HCT116 (cell line): ENCODE measurements at regions not wholly inside any gene's neighbourhood (a gene's known extent, or its start where the extent isn't known, plus 50 kb on each side); places are given as distances from the start of the nearest gene placed in this dataset.

ENCODE experiments used
- ATAC-seq: fragments of 200-7000 bp; cut with Tn5 transposase; 2 replicates; pipeline ENCODE4 v1.9.1; 2020; ENCODE audit warnings: mild to moderate bottlenecking, moderate library complexity
- BruUV-seq: library from RNA; stranded (reverse); fragments of 400-500 nt; replicated peaks from 2 replicates; lab custom pipeline; 2021; lab: Mats Ljungman, UMichigan
- CTCF ChIA-PET: fragments of 300-600 bp; sonication (Branson Sonifier 250); formaldehyde crosslinking; loops from one replicate; lab custom pipeline; 2021; ENCODE audit warnings: antibody characterized with exemption; lab: Charles Lee
- POLR2A ChIA-PET: fragments of 300-600, 350-600 bp; sonication (Branson Sonifier 250); formaldehyde crosslinking; loops from one replicate; lab custom pipeline; 2021; ENCODE audit warnings: antibody characterized with exemption; lab: Charles Lee
- RAD21 ChIA-PET, 2 experiments: fragments of 300-600 bp; sonication (Branson Sonifier 250); formaldehyde crosslinking; loops; one replicate each; lab custom pipeline; 2023; ENCODE audit warnings: low total read pairs in 2 of 2; ENCODE audit not compliant: uncharacterized antibody in 2 of 2, unreplicated experiment in 2 of 2, low non-redundant PET in 1 of 2; lab: Charles Lee
- DNase-seq: peaks from one replicate; pipeline ENCODE4 v3.0.0-alpha.2; 2010; ENCODE audit warnings: low read depth, low spot score
- H2AFZ ChIP-seq: fragments of 200-600 bp; shearing (Covaris generic), sonication (generic); 2 replicates; pipeline ENCODE4 v1.6.1; 2017; ENCODE audit warnings: low read depth, mixed run types, mixed read lengths, antibody characterized with exemption, low read length; ENCODE audit not compliant: poor library complexity, severe bottlenecking
- H3K27ac ChIP-seq: 2 replicates; pipeline ENCODE4 v1.5.1; 2012; ENCODE audit warnings: low read depth, low read length
- H3K27me3 ChIP-seq: fragments of 200-600 bp; sonication (generic); 2 replicates; pipeline ENCODE4 v1.6.1; 2016; ENCODE audit warnings: mixed run types, low read length, mixed read lengths; ENCODE audit not compliant: insufficient read depth
- H3K36me3 ChIP-seq, 2 experiments: fragments of 200-500 bp in 1 of 2; fragments of 200-600 bp in 1 of 2; sonication (Bioruptor generic) in 1 of 2; sonication (generic) in 1 of 2; 2 replicates each; pipeline versions ENCODE4 v1.5.1 to v1.6.1; 2014 to 2016; ENCODE audit warnings: low read length in 2 of 2, inconsistent platforms in 1 of 2, mixed read lengths in 1 of 2, mixed run types in 1 of 2; ENCODE audit not compliant: insufficient read depth in 2 of 2, control insufficient read depth in 1 of 2
- H3K4me1 ChIP-seq, 2 experiments: fragments of 200-600 bp in 1 of 2; sonication (generic) in 1 of 2; 2 replicates each; pipeline versions ENCODE4 v1.5.1 to v1.6.1; 2012 to 2017; ENCODE audit warnings: low read length in 2 of 2, inconsistent platforms in 1 of 2, mild to moderate bottlenecking in 1 of 2, mixed read lengths in 1 of 2, mixed run types in 1 of 2, moderate library complexity in 1 of 2; ENCODE audit not compliant: insufficient read depth in 2 of 2, control insufficient read depth in 1 of 2
- H3K4me2 ChIP-seq: fragments of 200-600 bp; sonication (generic); 2 replicates; pipeline ENCODE4 v1.6.1; 2017; ENCODE audit warnings: mixed run types, low read length, mixed read lengths
- H3K4me3 ChIP-seq, 2 experiments: fragments of 200-600 bp in 1 of 2; sonication (generic) in 1 of 2; replicated peaks in 1 of 2; 2 replicates each; pipeline ENCODE4 v1.5.1; 2011 to 2016; ENCODE audit warnings: low read length in 2 of 2, control low read depth in 1 of 2, low read depth in 1 of 2, mild to moderate bottlenecking in 1 of 2, mixed read lengths in 1 of 2, mixed run types in 1 of 2
- H3K79me2 ChIP-seq: fragments of 200-600 bp; sonication (generic); 2 replicates; pipeline ENCODE4 v1.6.1; 2017; ENCODE audit warnings: mild to moderate bottlenecking, mixed run types, low read length, moderate library complexity, mixed read lengths; ENCODE audit not compliant: insufficient read depth
- H3K9ac ChIP-seq: fragments of 200-600 bp; sonication (generic); 2 replicates; pipeline ENCODE4 v1.6.1; 2016; ENCODE audit warnings: low read length, mixed read lengths
- H3K9me2 ChIP-seq: fragments of 200-600 bp; sonication (generic), shearing (Covaris generic); 2 replicates; pipeline ENCODE4 v1.6.1; 2017; ENCODE audit warnings: mixed run types, mild to moderate bottlenecking, moderate library complexity; ENCODE audit not compliant: insufficient read depth
- H3K9me3 ChIP-seq, 2 experiments: fragments of 200-500 bp in 1 of 2; fragments of 200-600 bp in 1 of 2; sonication (Bioruptor generic) in 1 of 2; sonication (generic) in 1 of 2; 2 replicates each; pipeline ENCODE4 v1.6.1; 2014 to 2017; ENCODE audit warnings: low read length in 2 of 2, mixed read lengths in 2 of 2, inconsistent platforms in 1 of 2, low read depth in 1 of 2, mild to moderate bottlenecking in 1 of 2, mixed run types in 1 of 2, moderate library complexity in 1 of 2; ENCODE audit not compliant: control insufficient read depth in 1 of 2, insufficient read depth in 1 of 2
- H4K20me1 ChIP-seq: fragments of 200-600 bp; sonication (generic), shearing (Covaris generic); 2 replicates; pipeline ENCODE4 v1.6.1; 2017; ENCODE audit warnings: mixed run types, mild to moderate bottlenecking, moderate library complexity; ENCODE audit not compliant: insufficient read depth
- ATF3 ChIP-seq: IDR thresholded peaks from 2 replicates; pipeline ENCODE4 v1.6.1; 2012
- CBX3 ChIP-seq: IDR thresholded peaks from 2 replicates; pipeline ENCODE4 v1.6.1; 2012; ENCODE audit warnings: low read depth
- ELF1 ChIP-seq: IDR thresholded peaks from 2 replicates; pipeline ENCODE4 v1.6.1; 2012; ENCODE audit warnings: low read depth, borderline replicate concordance
- EZH2 ChIP-seq: fragments of 200-600 bp; sonication (generic); IDR thresholded peaks from 2 replicates; pipeline ENCODE4 v1.6.1; 2017; ENCODE audit warnings: antibody characterized with exemption, mixed run types
- EZH2phosphoT487 ChIP-seq: fragments of 200-600 bp; IDR thresholded peaks from 2 replicates; pipeline ENCODE4 v1.6.1; 2018; ENCODE audit warnings: antibody characterized with exemption, borderline replicate concordance
- FOSL1 ChIP-seq: IDR thresholded peaks from 2 replicates; pipeline ENCODE4 v1.6.1; 2012; ENCODE audit warnings: low read depth
- JUND ChIP-seq: IDR thresholded peaks from 2 replicates; pipeline ENCODE4 v1.6.1; 2012
- MAX ChIP-seq: IDR thresholded peaks from 2 replicates; pipeline ENCODE4 v1.6.1; 2012
- POLR2A ChIP-seq: IDR thresholded peaks from 2 replicates; pipeline ENCODE4 v1.7.0; 2011; ENCODE audit warnings: borderline replicate concordance; ENCODE audit not compliant: insufficient read depth, insufficient read length; ENCODE audit errors: extremely low read depth
- POLR2AphosphoS5 ChIP-seq: IDR thresholded peaks from 2 replicates; pipeline ENCODE4 v1.6.1; 2011; ENCODE audit warnings: mild to moderate bottlenecking, low read depth, low read length, moderate library complexity
- SIN3A ChIP-seq: IDR thresholded peaks from 2 replicates; pipeline ENCODE4 v1.6.1; 2012; ENCODE audit warnings: low read depth
- SRF ChIP-seq: IDR thresholded peaks from 2 replicates; pipeline ENCODE4 v1.6.1; 2012; ENCODE audit warnings: low read depth
- YY1 ChIP-seq: IDR thresholded peaks from 2 replicates; pipeline ENCODE4 v1.6.1; 2011; ENCODE audit warnings: low read length, low read depth, moderate library complexity, mild to moderate bottlenecking; ENCODE audit not compliant: insufficient replicate concordance; ENCODE audit errors: extremely low read depth
- ZNF274 ChIP-seq: fragments of 200-500 bp; sonication (Bioruptor generic); IDR thresholded peaks from 2 replicates; pipeline ENCODE4 v1.6.1; 2014; ENCODE audit warnings: mild to moderate bottlenecking, low read depth, low read length, inconsistent platforms
- intact Hi-C: fragments of 100-400 bp; cut with micrococcal nuclease; formaldehyde crosslinking; loops from 2 replicates; pipeline ENCODE4 v1.10.0; 2022

GRCh38 chr3:127096256-127097071 is 96.5 kb upstream of the PRR23E start:
- Histone ChIP-seq H2AFZ (no peak overlapping the region), H3K4me1 (peaks cover 0 to 3% of the 10 kb centered on the region in 2 experiments; a peak in 2 of 4 replicates), H3K4me3 (no peak overlapping the region), H3K27ac (no peak overlapping the region), H3K9me2 (no peaks in the 10 kb centered on the region), H3K9ac (no peak overlapping the region), H3K79me2 (no peaks in the 10 kb centered on the region), H3K36me3 (no peaks in the 10 kb centered on the region), H3K27me3 (no peaks in the 10 kb centered on the region), H3K9me3 (no peaks in the 10 kb centered on the region), H4K20me1 (no peaks in the 10 kb centered on the region), H3K4me2 (no peak overlapping the region)
- DNase-seq (no peak), ATAC-seq (no peak)
- ChIA-PET CTCF (no interaction called here), POLR2A (no interaction called here), RAD21 (no interaction called here)
- intact Hi-C loops, result no loop called here
- TF ChIP-seq POLR2A (no peak), ATF3 (no peak), EZH2phosphoT487 (no peak), YY1 (no peak), FOSL1 (no peak), POLR2AphosphoS5 (no peak), SIN3A (no peak), JUND (no peak), ZNF274 (no peak), EZH2 (no peak), CBX3 (no peak), MAX (no peak), SRF (no peak), ELF1 (no peak)
- BruUV-seq, result no TSS peak
